ENCODE measurements at regions not wholly inside any gene's neighbourhood (a gene's known extent, or its start where the extent isn't known, plus 50 kb on each side); places are given as distances from the start of the nearest gene placed in this dataset.
"Not testable (repeated sequence)": the region's sequence is repeated elsewhere in the genome, so short reads cannot be mapped to it uniquely, and the experiment has no call there.

DNA sequence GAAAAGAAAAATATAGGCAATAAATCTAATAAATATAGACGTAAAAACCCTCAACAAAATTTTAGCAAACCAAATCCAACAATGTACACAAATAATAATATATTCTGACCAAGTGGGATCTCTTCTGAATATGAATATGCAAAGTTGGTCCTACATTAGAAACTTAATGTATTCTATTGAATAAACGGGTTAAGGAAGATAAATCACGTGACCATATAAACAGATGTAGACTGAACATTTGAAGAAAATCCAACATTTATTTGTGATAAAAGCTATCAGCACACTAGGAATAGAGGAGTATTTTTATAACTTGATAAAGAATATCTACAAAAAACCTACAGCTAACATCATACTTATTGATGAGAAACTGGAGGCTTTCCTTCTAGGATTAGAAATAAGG, 502.8 kb upstream of the KIF2B start:
- no peak for DNase-seq

DNA sequence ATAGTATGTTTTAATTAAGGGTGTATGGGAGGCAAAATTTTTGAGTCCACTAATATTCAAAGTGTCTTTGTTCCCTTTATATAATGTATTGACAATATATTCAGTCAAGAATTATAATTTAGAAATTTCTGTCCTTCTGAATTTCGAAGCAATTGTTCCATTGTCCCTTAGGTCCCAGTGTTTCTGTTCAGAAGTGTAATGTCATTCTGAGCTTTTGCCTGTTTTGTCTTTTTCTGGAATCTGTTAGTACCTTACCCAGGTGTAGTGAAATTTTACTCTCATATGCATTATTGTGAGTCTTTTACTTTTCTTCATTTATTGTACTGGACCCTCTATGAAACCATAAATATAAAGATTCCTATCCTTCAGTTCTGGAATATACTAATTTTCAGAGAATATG, 505.7 kb upstream of the KIF2B start:
- no peak for DNase-seq

DNA sequence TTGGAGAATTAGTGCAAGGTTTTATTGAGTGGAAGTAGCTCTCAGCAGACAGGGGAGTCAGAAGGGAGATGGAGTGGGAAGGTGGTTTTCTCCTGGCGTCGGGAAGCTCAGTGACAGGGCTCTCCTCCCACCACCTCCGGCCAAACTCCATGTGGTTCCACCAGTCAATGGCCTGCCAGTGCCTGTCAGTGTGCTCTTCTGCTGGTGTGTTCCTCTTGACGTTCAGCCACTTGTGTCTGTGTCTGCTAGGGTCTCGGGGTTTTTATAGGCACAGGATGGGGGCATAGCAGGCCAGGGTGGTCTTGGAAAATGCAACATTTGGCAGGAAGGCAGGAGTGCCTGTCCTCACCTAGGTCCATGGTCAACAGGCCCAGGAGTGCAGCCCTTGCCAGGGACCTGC, 506.7 kb upstream of the KIF2B start:
- no peak for DNase-seq

DNA sequence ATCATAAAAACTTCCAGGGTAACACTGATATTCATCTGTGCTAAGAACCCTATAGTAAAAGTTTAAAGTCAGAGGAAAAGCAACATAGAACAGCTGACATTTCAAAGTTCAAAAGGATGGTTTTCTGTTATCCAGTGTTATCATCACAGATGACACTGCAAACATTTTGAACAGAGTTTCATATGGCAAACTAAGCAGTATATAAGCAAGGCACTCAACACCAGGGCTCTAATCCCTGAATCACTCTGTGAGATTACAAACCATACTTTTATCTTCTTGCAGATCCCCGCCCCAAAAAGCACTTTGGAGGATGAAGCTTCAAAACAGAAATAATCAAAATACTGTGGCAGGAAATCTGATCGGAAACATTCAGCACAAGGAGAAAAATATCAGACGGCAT, 508.2 kb upstream of the KIF2B start:
- DNase-seq, result no peak

- DNase-seq, result no peak
Measured at GRCh38 chr17:53313746-53314145, 509.0 kb upstream of the KIF2B start.

- no peak for DNase-seq
Measured at GRCh38 chr17:53278466-53278865, 544.3 kb upstream of the KIF2B start.

GRCh38 chr17:53273126-53273525, 549.6 kb upstream of the KIF2B start:
- no peak for DNase-seq

GRCh38 chr17:53270936-53271335, 551.8 kb upstream of the KIF2B start:
- DNase-seq, result no peak

- no peak for DNase-seq
Measured at GRCh38 chr17:53264730-53265129, 558.0 kb upstream of the KIF2B start.

- no peak for DNase-seq
Measured at GRCh38 chr17:53253956-53254597, 568.6 kb upstream of the KIF2B start.

GRCh38 chr17:53249036-53249435, 573.7 kb upstream of the KIF2B start:
- DNase-seq, result no peak

DNA sequence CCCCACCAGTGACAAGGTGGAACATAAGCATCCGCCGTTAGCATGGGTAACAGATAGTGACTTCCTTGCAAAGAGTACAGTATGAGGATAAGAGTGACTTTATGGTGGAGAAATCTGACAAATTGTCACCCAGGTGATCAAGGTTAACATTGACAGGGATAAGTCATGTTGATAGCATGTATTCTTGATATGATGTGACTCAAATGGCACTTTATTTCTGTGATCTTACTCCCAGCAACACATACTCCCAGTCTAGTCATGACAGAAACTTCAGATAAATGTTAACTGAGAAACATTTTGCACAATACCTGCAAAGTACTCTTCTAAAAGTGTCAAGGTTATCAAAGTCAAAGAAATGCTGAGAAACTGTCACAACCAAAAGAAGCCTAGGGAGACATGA, 588.6 kb upstream of the KIF2B start:
- DNase-seq, result no peak

GRCh38 chr17:53227514-53227913, 595.2 kb upstream of the KIF2B start:
- DNase-seq, result no peak

GRCh38 chr17:53227111-53227510, 595.6 kb upstream of the KIF2B start:
- DNase-seq, result no peak

DNA sequence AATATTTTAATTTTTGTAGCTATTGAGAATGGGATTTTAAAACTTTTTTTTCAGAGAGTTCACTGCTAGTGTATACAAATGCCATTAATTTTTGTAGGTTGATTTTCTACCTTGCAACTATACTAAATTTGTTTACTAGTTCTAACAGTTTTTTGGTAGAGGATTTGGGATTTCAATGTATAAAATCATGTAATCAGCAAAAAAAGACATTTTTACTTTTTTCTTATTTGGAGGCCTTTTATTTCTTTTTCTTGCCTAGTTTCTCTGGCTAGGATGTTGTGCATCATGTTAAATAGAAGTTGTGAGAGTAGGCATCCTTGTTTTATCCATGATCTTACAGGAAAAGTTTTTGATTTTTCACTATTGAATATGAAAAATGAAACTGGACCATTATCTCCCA, 602.9 kb upstream of the KIF2B start:
- DNase-seq, result no peak

GRCh38 chr17:53218723-53219122, 604.0 kb upstream of the KIF2B start:
- no peak for DNase-seq

GRCh38 chr17:53217311-53217710, 605.4 kb upstream of the KIF2B start:
- no peak for DNase-seq

DNA sequence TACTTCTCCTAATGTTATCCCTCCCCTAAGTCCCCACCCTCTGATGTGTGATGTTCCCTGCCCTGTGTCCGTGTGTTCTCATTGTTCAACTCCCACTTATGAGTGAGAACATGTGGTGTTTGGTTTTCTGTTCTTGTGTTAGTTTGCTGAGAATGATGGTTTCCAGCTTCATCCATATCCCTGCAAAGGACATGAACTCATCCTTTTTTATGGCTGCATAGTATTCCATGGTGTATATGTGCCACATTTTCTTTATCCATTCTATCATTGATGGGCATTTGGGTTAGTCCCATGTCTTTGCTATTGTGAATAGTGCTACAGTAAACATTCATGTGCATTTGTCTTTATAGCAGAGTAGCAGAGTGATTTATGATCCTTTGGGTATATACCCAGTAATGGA, 613.8 kb upstream of the KIF2B start:
- not testable (repeated sequence) for DNase-seq

GRCh38 chr17:53193044-53193443, 629.7 kb upstream of the KIF2B start:
- no peak for DNase-seq

- DNase-seq, result no peak
Measured at GRCh38 chr17:53191878-53192277, 630.8 kb upstream of the KIF2B start.

- no peak for DNase-seq
Measured at GRCh38 chr17:53186001-53186400, 636.7 kb upstream of the KIF2B start.

- DNase-seq, result no peak
Measured at GRCh38 chr17:53176629-53177028, 646.1 kb upstream of the KIF2B start.

DNA sequence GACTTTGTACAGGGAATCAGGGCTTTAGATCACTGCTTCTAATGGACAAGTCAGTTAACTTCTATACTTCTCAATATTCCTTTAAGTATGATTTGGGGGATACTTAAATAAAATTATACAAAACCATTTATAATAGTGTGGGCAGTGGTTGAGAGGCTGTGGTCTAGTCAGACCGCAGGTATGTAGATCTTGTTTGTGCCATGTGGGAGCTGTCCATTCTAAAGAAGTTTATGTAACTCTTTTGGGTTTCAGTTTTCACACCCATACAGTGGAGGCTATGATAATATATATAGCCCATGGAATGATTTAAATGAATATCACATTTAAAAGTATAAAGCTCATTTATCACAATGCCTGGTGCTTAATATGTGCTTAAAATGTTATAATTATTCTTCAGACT, 654.3 kb upstream of the KIF2B start:
- no peak for DNase-seq

DNA sequence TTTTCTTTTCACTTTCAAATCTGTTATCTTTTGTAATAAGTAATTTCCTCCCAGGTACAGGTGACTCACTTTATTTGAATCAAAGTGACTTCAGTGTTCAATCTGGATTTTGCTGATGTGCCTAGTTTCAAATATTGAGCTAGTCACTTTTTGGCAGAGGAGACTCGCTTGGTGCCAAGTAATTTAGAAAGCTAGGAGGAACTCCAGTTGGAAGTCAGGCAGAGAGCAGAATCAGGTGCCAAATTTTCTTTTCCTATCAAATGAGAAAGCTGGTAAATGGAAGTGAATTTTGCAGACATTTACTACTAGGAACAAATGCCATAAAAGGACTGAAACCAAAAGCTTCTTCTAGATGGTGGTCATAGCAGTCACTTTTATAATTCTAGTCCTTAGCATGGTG, 656.0 kb upstream of the KIF2B start:
- no peak for DNase-seq

DNA sequence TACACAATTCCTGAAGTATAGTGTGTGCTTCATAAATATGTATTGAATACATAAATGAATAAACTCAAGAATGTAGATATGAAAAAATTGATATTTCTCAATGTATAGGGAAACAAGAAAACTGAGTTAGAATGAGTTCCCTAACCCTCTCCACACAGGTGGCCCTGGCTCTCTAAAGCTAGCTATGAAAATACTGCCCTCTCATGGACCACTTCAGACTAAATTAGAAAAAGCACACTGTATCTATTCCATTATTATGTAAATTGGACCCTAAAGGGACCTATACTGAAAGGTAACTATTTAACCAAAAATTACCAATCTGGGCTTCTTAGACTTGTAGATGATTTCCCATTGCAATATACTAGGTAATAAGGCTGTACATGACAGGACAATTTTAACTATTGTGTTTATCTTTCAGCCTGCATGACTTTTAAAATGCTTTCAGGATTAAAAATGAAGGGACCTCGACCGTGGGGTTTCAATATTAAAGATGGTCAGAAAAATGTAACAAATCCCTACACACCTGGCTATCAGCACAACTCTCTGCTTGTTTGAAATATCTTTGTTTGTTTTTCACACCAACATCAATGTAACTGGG, 672.5 kb upstream of the KIF2B start:
- DNase-seq, result no peak

Measured in fibroblast of skin of abdomen (primary cell).